ENCODE measurements at regions not wholly inside any gene's neighbourhood (a gene's known extent, or its start where the extent isn't known, plus 50 kb on each side); places are given as distances from the start of the nearest gene placed in this dataset.

GRCh38 chr15:87760547-87761314 lies 495.8 kb downstream of the NTRK3 start:
- TF ChIP-seq CTCF (IDR thresholded peaks at IDR 0.05), result no peak
- TF ChIP-seq POLR2AphosphoS5 (IDR thresholded peaks at IDR 0.05), result no peak
- no peak for TF ChIP-seq POLR2A (IDR thresholded peaks at IDR 0.05)
- H3K36me3 ChIP-seq, result no peaks in the 10 kb centered on the region
- no peaks in the 10 kb centered on the region for H3K9me3 ChIP-seq
- intact Hi-C loops (cut with DNase I; ENCODE audit: low total_unique reads), result no loop called here
- no peaks in the 10 kb centered on the region for H3K27me3 ChIP-seq
- no peak overlapping the region for H3K27ac ChIP-seq
- H3K4me3 ChIP-seq, result no peak overlapping the region
- DNase-seq (ENCODE audit: low spot score in 2 of 2), result no peak
- no peaks in the 10 kb centered on the region for H3K4me1 ChIP-seq

DNA sequence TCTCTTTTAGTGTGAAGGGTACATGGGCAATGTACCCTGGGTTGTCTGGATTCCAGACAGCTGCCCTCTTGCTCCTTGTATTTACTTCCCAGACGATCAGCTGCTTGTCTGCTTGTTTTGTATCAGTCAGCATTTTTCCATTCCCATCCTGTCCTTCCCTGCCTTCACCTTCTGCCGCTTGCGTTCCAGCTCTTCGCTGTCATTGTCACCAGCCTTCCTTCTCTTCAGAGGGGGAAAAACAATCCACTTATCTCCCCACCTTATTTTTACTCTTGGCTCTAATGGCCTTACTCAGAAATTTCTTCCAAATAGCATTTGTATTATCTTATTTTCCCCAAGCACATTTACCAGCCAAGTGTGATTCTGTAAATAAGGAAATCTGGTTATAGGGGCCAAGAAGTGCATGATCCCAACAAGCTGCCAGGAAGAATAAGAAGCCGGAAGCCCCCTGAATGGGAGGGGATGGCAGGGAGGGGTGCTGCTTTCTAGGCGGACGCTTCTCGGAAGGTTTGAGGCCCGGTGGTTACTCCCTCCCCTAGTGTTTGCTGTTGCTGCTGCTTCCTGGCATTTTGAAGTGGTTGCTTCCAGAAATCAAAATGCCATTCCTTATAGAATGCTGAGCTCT lies 497.6 kb downstream of the NTRK3 start:
- Histone ChIP-seq H3K27me3 (no peaks in the 10 kb centered on the region), H3K4me1 (no peaks in the 10 kb centered on the region), H3K9me3 (no peaks in the 10 kb centered on the region), H3K36me3 (no peaks in the 10 kb centered on the region), H3K27ac (no peak overlapping the region), H3K4me3 (no peak overlapping the region)
- no peak for DNase-seq (ENCODE audit: low spot score in 2 of 2)
- intact Hi-C loops (cut with DNase I; ENCODE audit: low total_unique reads), result no loop called here
- no peak for TF ChIP-seq POLR2AphosphoS5 (IDR thresholded peaks at IDR 0.05)
- no peak for TF ChIP-seq POLR2A (IDR thresholded peaks at IDR 0.05)
- TF ChIP-seq CTCF (IDR thresholded peaks at IDR 0.05), result no peak

GRCh38 chr15:87757084-87757483 lies 499.5 kb downstream of the NTRK3 start:
- DNase-seq (ENCODE audit: low spot score in 2 of 2), result no peak
- H3K4me1 ChIP-seq, result no peaks in the 10 kb centered on the region
- no peak overlapping the region for H3K27ac ChIP-seq
- H3K36me3 ChIP-seq, result no peaks in the 10 kb centered on the region
- no peaks in the 10 kb centered on the region for H3K27me3 ChIP-seq
- intact Hi-C loops (cut with DNase I; ENCODE audit: low total_unique reads), result no loop called here
- no peaks in the 10 kb centered on the region for H3K9me3 ChIP-seq
- no peak overlapping the region for H3K4me3 ChIP-seq
- TF ChIP-seq POLR2AphosphoS5 (IDR thresholded peaks at IDR 0.05) (no peak), CTCF (IDR thresholded peaks at IDR 0.05) (no peak), POLR2A (IDR thresholded peaks at IDR 0.05) (no peak)

DNA sequence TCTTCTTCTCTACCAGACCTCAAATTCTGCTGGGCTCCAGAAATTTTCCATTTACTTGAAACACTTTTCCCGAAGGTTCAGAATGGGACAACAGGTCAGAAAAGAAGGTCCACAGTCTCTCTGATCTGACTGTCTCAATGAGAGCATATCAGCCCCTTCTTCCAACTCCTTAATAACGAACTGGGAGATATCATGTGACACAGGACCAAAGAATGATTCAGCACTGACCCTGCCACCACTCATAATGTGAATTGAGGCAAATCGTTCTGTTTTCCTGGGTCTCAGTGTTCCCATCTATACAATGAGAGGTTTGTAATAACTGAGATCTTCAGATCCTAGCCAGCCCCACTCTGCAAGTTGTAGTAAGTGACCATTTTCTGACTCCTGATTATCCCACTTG lies 500.5 kb downstream of the NTRK3 start:
- Histone ChIP-seq H3K9me3 (no peaks in the 10 kb centered on the region), H3K27me3 (no peaks in the 10 kb centered on the region), H3K27ac (no peak overlapping the region), H3K4me3 (no peak overlapping the region), H3K36me3 (no peaks in the 10 kb centered on the region), H3K4me1 (no peaks in the 10 kb centered on the region)
- intact Hi-C loops (cut with DNase I; ENCODE audit: low total_unique reads), result no loop called here
- TF ChIP-seq CTCF (IDR thresholded peaks at IDR 0.05) (no peak), POLR2AphosphoS5 (IDR thresholded peaks at IDR 0.05) (no peak), POLR2A (IDR thresholded peaks at IDR 0.05) (no peak)
- DNase-seq (ENCODE audit: low spot score in 2 of 2), result no peak

DNA sequence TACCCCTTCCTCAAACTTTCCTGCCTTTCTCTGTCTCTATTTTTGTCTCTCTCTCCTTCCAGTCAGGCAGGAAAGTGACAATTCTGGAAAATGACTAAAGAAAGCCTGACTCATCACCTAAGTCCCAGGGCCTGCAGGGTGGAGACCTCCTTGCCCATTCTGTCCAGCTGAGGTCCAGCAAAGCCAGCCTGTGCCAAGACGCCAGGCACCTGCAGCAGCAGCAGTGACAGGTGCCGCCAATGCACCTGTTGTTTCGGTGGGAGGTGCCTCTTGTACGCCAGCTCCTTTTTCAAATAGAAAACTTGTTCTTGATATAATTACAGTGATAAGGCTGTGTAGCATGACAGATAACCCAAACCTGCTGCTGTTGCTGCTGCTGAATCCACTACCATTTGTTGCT lies 501.3 kb downstream of the NTRK3 start:
- Histone ChIP-seq H3K27ac (no peak overlapping the region), H3K4me1 (no peaks in the 10 kb centered on the region), H3K9me3 (no peaks in the 10 kb centered on the region), H3K4me3 (no peak overlapping the region), H3K27me3 (no peaks in the 10 kb centered on the region), H3K36me3 (no peaks in the 10 kb centered on the region)
- DNase-seq (ENCODE audit: low spot score in 2 of 2), result no peak
- intact Hi-C loops (cut with DNase I; ENCODE audit: low total_unique reads), result no loop called here
- TF ChIP-seq POLR2AphosphoS5 (IDR thresholded peaks at IDR 0.05) (no peak), CTCF (IDR thresholded peaks at IDR 0.05) (no peak), POLR2A (IDR thresholded peaks at IDR 0.05) (no peak)

Measured in breast epithelium (tissue), 4 donors.